Posterior vena cava (tissue), 2 donors: ENCODE measurements at regions not wholly inside any gene's neighbourhood (a gene's known extent, or its start where the extent isn't known, plus 50 kb on each side); places are given as distances from the start of the nearest gene placed in this dataset.
"Not testable (repeated sequence)": the region's sequence is repeated elsewhere in the genome, so short reads cannot be mapped to it uniquely, and the experiment has no call there.

Experiments used
- DNase-seq: peaks from one replicate; pipeline ENCODE4 v3.0.0-alpha.2; 2020; ENCODE audit warnings: low spot score
- intact Hi-C, 2 donors: fragments of 100-400 bp; cut with DNase I; formaldehyde crosslinking; loops; one replicate each; pipeline versions ENCODE4 v1.14.1 to v1.14.2; 2022 to 2023
- donor health status: DM: yes; HTN: yes; CAD: no.
- donor health status: DM: yes; HTN: yes; CAD: no.

- no peak for DNase-seq
- intact Hi-C loops = no loop called here
Measured at GRCh38 chr10:62939698-62940097, 123.5 kb upstream of the EGR2 start.

DNA sequence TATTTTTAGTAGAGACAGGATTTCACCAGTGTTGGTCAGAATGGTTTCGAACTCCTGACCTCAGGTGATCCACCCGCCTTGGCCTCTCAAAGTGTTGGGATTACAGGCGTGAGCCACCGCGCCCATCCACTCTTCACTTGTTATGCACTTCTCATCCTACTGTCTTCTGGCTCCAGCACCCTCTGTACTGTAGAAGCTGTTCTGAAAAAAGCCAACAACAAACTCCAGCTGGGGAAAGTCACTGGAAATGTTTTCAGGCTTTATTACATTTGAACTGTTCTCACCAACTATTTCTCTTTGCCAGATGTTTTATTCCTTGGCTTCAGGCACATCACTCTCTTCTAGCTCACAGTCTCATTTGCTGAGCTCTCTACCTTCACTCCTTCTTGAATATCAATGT, 122.5 kb upstream of the EGR2 start:
- no peak for DNase-seq
- intact Hi-C loops = no loop called here

GRCh38 chr10:62937674-62938073, 121.5 kb upstream of the EGR2 start:
- DNase-seq = no peak
- intact Hi-C loops = no loop called here

DNA sequence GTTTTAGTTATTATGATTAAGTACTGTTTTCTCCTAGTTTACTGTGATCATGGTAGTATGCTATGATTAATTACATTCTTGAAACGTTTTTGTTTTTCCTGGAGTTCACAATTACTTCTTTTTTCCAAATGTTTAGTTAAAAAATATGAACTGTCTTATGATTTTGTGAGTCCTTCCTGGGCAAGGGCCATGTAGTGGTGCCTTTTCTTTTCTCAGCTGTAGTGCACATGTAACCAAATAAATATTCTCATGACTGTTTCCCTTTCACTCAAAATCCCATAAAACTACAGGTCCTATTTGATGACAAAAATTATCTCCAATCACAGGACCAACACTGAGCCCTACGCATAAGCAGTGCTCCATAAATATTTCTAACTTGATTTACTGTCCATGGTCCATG, 118.9 kb upstream of the EGR2 start:
- intact Hi-C loops = no loop called here
- no peak for DNase-seq

DNA sequence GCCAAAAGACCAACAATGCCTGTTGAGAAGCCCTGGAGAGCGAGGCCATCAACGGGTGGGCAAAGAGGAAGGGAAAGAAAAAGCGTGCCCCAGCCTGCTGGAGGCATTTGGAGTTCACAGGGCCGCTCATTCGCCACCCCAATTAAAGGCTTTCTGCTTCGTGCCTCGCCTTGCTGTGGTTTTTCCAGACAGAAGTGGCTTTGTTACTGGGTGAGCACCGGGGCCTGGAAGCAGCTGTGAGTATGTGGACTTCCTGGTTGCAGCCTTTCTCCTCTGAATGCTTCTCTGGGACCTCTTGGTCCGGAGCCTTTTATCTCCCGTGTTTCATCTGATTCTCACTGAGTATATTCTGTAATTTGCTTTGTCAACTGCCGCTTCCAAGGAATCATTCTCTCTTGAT, 118.1 kb upstream of the EGR2 start:
- no peak for DNase-seq
- intact Hi-C loops = no loop called here

DNA sequence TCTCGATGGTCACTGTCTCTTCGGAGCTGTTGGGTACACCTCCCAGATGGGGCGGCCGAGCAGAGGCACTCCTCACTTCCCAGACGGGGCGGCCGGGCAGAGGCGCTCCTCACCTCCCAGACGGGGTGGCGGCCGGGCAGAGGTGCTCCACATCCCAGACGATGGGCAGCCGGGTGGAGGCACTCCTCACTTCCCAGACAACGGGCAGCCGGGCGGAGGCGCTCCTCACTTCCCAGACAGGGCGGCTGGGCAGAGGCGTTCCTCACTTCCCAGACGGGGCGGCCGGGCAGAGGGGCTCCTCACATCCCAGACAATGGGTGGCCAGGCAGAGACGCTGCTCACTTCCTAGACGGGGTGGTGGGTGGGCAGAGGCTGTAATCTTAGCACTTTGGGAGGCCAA, 112.6 kb upstream of the EGR2 start:
- intact Hi-C loops, DNase-seq: not testable (repeated sequence)

GRCh38 chr10:62926407-62926806, 110.2 kb upstream of the EGR2 start:
- DNase-seq = no peak
- intact Hi-C loops = no loop called here

DNA sequence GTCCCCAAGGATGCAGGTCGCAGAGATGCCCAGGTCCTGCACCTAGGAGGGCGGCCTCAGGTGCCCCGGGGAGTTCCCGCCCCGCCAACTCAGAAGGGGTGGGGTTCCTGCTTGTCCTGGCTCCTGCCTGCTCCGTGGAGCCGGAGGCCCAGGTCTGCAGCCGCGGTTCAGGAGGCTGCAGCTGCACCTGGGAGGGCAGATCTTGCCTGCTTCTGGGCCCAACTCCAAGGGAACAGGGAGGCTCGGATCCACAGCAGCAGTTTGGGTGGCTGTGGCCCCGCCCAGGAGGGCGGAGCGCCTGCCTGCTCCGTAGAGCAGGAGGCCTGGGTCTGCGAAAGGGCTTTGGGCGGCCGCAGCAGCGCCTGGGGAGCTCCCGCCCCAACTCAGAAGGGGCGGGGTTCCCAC, 108.2 kb upstream of the EGR2 start:
- intact Hi-C loops = no loop called here
- no peak for DNase-seq

GRCh38 chr10:62919776-62920175, 103.6 kb upstream of the EGR2 start:
- DNase-seq = no peak
- intact Hi-C loops = no loop called here

DNA sequence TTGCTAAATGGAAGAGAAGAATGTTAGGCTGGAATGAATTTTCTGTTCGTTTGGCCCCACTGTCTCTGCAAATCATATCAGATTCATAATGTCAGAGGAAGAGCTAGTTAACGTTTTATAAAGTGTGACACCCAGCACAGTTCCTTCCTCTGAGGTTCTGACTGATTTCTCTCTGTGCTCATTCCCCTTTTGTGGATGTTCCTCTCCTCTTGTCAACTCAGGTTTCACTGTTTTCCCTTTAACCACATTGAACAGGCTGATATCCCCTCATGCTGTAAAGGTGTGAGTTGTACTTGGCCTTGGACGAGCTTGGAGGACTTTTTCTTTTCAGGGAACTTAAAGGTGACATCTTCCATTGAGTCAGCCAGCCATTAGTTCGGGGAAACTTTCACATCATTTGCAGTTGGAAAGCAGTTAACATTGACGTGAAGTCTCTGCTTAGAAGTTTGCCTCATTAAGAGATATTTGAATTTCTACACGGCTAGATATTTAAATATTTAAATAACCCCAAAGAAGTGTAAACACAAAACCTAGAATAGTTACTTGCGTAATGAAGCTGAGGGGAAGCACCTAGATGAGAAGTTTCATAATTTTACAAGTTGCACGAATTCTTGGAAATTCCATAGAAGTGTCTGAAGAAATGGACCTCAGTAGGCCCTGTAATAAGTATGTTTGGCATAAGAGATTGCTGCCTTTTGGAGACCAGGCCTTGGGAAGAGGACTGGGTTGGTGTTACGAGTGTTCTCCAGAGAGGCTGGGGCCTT, 101.5 kb upstream of the EGR2 start:
- no peak for DNase-seq
- intact Hi-C loops = no loop called here

DNA sequence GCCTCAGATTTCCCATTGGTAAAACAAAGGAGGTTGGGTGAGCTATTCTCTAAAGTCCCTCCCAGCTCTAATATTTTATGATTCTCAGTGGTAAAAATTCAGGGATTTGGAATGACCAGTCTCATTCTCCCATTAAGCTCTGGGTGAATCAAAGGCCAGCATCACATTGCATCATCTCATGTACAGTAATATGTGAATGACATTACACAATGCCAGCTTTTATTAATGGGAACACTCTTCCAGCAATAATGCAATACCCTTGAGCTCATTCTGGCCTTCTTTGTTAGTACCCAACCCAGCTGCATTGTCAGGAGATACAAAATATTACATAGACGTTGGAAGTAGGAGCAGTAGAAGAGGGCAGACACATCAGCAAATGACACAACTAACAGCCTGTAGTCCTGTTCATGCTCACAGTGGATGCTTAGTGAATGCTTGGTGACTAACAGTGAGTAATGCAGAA, 100.0 kb upstream of the EGR2 start:
- intact Hi-C loops = no loop called here
- no peak for DNase-seq

DNA sequence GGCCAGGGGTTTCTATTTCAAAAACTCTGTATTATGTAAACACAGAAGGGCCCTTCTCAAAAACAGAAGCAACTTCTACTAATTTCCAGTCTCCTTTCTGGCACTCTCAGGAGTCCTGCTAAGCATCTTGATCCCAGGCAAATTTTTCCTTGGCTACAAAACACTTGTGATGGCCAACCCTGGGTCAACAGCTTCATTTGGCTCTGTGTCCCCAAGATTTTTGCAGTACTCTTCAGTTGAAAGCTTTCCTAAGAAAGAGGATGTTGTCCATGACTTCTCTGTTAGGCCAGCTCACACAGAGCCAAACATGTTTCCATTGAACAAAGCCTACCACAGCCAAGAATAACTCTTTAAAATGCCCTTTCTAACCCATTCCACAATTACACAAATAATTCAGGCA, 99.0 kb upstream of the EGR2 start:
- intact Hi-C loops = no loop called here
- no peak for DNase-seq

DNA sequence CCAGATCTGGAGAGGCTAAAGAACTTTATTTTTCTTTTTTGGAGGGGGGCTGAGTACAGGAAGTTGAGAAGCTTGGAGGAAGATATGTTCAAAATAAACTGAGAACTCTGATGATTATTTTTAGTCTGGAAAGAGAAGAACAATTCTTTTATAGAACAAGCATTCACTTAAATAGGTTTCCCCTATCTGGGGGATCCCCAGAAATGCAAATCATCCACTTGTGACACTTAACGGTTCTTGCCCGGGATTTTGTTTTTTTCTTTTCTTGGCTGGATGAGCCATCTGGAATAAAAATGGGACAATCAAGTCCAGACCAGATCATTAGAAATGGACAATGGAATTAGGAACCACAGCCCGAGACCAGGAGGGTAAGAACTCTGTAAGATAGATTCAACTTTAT, 95.9 kb upstream of the EGR2 start:
- DNase-seq = no peak
- intact Hi-C loops = no loop called here

- no peak for DNase-seq
- intact Hi-C loops = no loop called here
Measured at GRCh38 chr10:62911210-62911963, 95.2 kb upstream of the EGR2 start.

DNA sequence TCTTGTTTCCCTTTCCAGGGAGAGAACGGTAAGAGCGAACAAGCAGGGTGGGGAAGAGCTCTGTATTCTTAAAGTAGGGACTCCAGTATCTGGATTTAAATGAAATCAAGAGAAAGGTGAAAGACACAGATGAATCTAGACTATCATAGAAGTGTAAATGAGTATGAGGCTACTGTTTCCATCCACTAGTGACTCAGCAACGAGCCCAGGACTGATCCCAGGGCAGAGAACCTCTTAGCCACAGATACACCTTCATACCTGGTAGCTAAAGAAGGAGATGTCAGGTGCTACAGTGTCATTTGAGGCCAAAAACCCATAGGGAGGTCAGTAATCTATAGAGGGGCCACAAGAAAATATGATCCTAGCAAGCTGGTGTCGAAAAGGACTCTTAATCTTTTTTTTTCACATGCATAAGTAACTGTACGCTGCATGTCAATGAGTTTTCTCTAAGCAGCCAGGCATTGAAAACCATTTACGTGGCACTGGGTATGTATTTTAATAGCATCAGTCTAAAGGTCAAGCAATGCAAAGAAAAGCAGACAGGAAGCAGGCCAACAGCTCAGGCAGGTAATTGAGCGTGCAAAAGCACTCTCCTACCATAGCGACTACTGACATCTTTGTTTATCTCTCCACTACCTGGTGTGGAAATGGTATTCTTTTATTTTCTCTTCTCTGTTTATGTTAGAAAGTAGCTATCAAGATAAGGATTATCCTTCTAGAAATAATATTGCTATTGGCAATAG, 91.5 kb upstream of the EGR2 start:
- intact Hi-C loops = no loop called here
- no peak for DNase-seq

DNA sequence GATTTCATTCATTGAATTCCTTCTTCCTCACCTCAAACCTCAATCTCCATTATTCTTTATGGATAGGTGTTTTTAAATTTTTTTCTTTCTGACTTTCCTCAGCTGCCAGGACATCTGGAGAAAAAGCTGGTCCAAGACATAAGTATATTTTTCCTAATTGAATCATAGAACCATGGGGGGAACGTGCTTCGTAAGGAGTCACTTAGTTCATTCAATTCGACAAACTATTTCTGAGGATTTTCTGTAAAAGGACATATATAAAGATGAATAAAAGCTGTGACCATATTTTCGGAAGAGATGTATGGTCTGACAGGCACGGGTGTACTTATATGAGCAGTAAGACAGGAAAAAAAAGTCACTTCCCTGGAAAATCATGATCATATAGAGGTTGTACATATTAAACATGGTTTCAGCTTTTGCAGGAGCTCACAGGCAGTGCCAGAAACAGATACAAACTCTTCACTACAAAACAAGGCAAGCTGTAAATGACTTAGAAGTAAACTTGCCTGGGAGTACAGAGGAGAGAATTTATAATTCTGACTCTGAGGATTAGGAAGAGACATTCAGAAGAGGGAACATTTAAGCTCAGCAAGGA, 88.2 kb upstream of the EGR2 start:
- intact Hi-C loops = no loop called here

GRCh38 chr10:62903828-62904227, 87.7 kb upstream of the EGR2 start:
- intact Hi-C loops = no loop called here
- DNase-seq = no peak

More for the DNA sequence above, 88.2 kb upstream of the EGR2 start:
- DNase-seq = no peak

DNA sequence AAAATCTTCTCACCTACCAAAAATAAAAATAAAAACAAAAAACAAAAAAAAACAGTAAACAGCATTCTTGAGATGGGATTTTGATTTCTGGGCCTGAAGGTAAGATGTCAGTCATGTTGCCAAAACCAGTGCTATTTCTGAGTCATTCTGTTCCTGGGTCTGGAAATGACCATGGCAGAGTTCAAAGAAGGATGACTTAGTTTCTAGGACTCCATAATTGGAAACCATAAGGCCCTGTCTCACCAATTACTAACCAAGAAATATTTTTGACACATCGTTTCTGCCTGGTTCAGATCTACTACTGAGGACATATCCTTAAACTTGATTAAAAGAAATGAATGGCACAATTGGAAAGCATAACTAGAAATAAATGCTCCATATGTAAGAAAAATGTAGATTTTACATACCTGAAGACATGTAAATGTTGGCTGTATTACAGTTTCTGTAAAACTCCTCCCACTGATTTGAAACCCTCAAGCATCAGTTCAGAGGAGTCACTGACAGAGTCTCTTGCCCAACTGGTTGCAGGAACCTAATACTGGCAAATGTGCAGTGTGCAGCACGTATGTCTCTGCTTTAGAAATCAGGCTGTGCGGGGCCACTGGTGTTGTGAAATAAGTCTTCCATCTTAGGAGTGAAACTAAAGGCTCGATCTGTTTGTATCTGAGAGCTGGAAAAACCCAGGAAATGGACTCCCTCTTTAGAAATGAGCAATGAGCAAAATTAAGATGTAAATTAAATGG, 84.8 kb upstream of the EGR2 start:
- no peak for DNase-seq
- intact Hi-C loops = no loop called here

DNA sequence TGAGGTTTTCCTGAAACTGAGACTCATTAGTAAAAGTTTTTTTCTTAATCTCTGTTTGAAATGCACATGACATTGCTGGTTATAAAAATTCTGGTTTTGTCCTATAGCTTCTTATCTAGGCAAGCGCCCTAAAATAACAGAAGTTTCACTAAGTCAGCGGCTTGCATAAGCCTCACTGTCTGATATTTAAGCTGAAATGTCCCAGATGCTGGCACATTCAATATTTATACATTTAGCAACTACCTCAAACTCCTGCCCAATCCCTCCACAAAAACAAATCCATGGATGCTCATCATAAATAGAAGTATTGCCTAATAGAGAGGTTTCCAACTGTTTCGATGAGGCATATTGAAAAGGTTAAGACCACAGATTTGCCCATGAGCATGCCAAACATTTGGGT, 83.1 kb upstream of the EGR2 start:
- intact Hi-C loops = no loop called here
- DNase-seq = no peak
